Neural progenitor cell (in vitro differentiated cells): ENCODE measurements at regions not wholly inside any gene's neighbourhood (a gene's known extent, or its start where the extent isn't known, plus 50 kb on each side); places are given as distances from the start of the nearest gene placed in this dataset.

ENCODE experiments used
- CTCF ChIP-seq: fragments of 200-600 bp; sonication (generic); IDR thresholded peaks from 2 replicates; pipeline ENCODE4 v1.5.1; 2017; ENCODE audit warnings: antibody characterized with exemption, mild to moderate bottlenecking
- EZH2 ChIP-seq: fragments of 200-600 bp; sonication (generic); IDR thresholded peaks from 2 replicates; pipeline ENCODE4 v1.6.1; 2017; ENCODE audit warnings: antibody characterized with exemption, mild to moderate bottlenecking, moderate library complexity
- EZH2phosphoT487 ChIP-seq: fragments of 200-600 bp; sonication (generic); IDR thresholded peaks from 2 replicates; pipeline ENCODE4 v1.6.1; 2017; ENCODE audit warnings: antibody characterized with exemption

GRCh38 chr2:215815960-215816359, 197.4 kb downstream of the MREG start:
- TF ChIP-seq CTCF = no peak
- TF ChIP-seq EZH2phosphoT487 = no peak
- TF ChIP-seq EZH2 = no peak
